ENCODE measurements at regions not wholly inside any gene's neighbourhood (a gene's known extent, or its start where the extent isn't known, plus 50 kb on each side); places are given as distances from the start of the nearest gene placed in this dataset.

DNA sequence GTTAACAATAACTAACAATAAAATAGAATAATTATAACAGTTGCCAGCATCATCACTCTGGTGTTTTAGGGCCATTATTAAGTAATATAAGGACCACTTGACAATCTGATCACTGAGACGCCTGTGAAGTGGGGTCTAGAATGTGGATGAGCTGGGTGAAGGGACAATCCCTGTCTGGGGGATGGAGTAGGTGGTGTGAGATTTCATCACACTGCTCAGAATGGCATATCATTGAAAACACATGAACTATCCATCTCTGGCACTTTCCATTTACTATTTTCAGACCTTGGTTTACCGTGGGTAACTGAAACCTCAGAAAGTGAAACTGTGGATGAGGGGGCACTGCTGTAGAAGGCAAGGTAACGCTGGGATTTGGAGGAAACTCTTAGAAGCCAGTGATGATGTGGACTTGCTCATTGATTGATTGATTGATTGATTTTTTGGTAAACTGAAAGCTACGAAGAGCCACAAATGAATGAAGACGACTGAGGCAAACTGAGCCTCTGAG is 204.4 kb upstream of the TWIST2 start:
- TF ChIP-seq, protein P1, sequence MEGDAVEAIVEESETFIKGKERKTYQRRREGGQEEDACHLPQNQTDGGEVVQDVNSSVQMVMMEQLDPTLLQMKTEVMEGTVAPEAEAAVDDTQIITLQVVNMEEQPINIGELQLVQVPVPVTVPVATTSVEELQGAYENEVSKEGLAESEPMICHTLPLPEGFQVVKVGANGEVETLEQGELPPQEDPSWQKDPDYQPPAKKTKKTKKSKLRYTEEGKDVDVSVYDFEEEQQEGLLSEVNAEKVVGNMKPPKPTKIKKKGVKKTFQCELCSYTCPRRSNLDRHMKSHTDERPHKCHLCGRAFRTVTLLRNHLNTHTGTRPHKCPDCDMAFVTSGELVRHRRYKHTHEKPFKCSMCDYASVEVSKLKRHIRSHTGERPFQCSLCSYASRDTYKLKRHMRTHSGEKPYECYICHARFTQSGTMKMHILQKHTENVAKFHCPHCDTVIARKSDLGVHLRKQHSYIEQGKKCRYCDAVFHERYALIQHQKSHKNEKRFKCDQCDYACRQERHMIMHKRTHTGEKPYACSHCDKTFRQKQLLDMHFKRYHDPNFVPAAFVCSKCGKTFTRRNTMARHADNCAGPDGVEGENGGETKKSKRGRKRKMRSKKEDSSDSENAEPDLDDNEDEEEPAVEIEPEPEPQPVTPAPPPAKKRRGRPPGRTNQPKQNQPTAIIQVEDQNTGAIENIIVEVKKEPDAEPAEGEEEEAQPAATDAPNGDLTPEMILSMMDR (IDR thresholded peaks at IDR 0.05; ENCODE audit: low read depth, low read length), result no peak
- no peak for TF ChIP-seq EZH2phosphoT487 (IDR thresholded peaks at IDR 0.05; ENCODE audit: low read depth)
